IMR-90 (cell line): ENCODE measurements at regions not wholly inside any gene's neighbourhood (a gene's known extent, or its start where the extent isn't known, plus 50 kb on each side); places are given as distances from the start of the nearest gene placed in this dataset.
A peak's percentile ranks its signal among the peaks of the same experiment; 100 is the strongest.

ENCODE experiments used
- ATAC-seq: fragments of 200-7000 bp; cut with Tn5 transposase; 2 replicates; pipeline ENCODE4 v1.9.1; 2020; ENCODE audit warnings: low read depth, mild to moderate bottlenecking, moderate library complexity
- BruUV-seq: library from RNA; stranded (reverse); fragments of 400-500 nt; replicated peaks from 2 replicates; lab custom pipeline; 2021; lab: Mats Ljungman, UMichigan
- CTCF ChIA-PET: fragments of 300-600 bp; formaldehyde crosslinking; extraction: SDS; loops from one replicate; lab custom pipeline; 2021; ENCODE audit warnings: antibody characterized with exemption; lab: Yijun Ruan, JAX
- POLR2A ChIA-PET: fragments of 300-600 bp; sonication (Branson Sonifier 250); formaldehyde crosslinking; loops from one replicate; lab custom pipeline; 2022; ENCODE audit warnings: antibody characterized with exemption; ENCODE audit not compliant: unreplicated experiment; lab: Charles Lee
- DNase-seq: peaks from one replicate; pipeline ENCODE4 v3.0.0; 2013
- H2AFZ ChIP-seq: replicated peaks from 2 replicates; pipeline ENCODE3; 2013; ENCODE audit warnings: low read length, mild to moderate bottlenecking; ENCODE audit not compliant: poor library complexity
- H2AK5ac ChIP-seq: 2 replicates; pipeline ENCODE4 v1.6.1; 2013; ENCODE audit warnings: low read depth, low read length, inconsistent platforms
- H2AK9ac ChIP-seq: replicated peaks from 2 replicates; pipeline ENCODE3; 2013; ENCODE audit warnings: mild to moderate bottlenecking, low read depth, low read length, moderate library complexity; ENCODE audit not compliant: poor library complexity
- H2BK120ac ChIP-seq: 2 replicates; pipeline ENCODE4 v1.6.1; 2013; ENCODE audit warnings: low read depth, low read length, inconsistent platforms
- H2BK15ac ChIP-seq: 3 replicates; pipeline ENCODE4 v1.6.1; 2013; ENCODE audit warnings: low read depth, low read length, inconsistent platforms
- H2BK20ac ChIP-seq: 2 replicates; pipeline ENCODE4 v1.6.1; 2013; ENCODE audit warnings: low read depth, mild to moderate bottlenecking, inconsistent platforms, low read length, moderate library complexity
- H2BK5ac ChIP-seq: 2 replicates; pipeline ENCODE4 v1.6.1; 2013; ENCODE audit warnings: mild to moderate bottlenecking, low read depth, low read length, inconsistent platforms; ENCODE audit not compliant: poor library complexity, severe bottlenecking
- H3K14ac ChIP-seq: replicated peaks from 2 replicates; pipeline ENCODE4 v1.6.1; 2013; ENCODE audit warnings: low read depth, low read length, inconsistent platforms
- H3K18ac ChIP-seq: 2 replicates; pipeline ENCODE4 v1.6.1; 2013; ENCODE audit warnings: low read depth, low read length, control low read depth
- H3K23ac ChIP-seq: 2 replicates; pipeline ENCODE4 v1.6.1; 2013; ENCODE audit warnings: low read depth, low read length, inconsistent platforms
- H3K27ac ChIP-seq: 2 replicates; pipeline ENCODE4 v1.5.1; 2013; ENCODE audit warnings: mild to moderate bottlenecking, control low read depth, low read length; ENCODE audit not compliant: insufficient read depth
- H3K27me3 ChIP-seq: 2 replicates; pipeline ENCODE4 v1.6.1; 2013; ENCODE audit warnings: low read length; ENCODE audit not compliant: control insufficient read depth, insufficient read depth
- H3K36me3 ChIP-seq: 2 replicates; pipeline ENCODE4 v1.6.1; 2013; ENCODE audit warnings: low read length, mixed read lengths; ENCODE audit not compliant: control insufficient read depth, insufficient read depth
- H3K4ac ChIP-seq: 2 replicates; pipeline ENCODE4 v1.6.1; 2013; ENCODE audit warnings: low read depth, low read length, inconsistent platforms
- H3K4me1 ChIP-seq: 2 replicates; pipeline ENCODE4 v1.6.1; 2013; ENCODE audit warnings: low read length, mixed read lengths; ENCODE audit not compliant: control insufficient read depth, insufficient read depth
- H3K4me2 ChIP-seq: 2 replicates; pipeline ENCODE4 v1.6.1; 2013; ENCODE audit warnings: low read depth, mild to moderate bottlenecking, control low read depth, low read length, moderate library complexity
- H3K4me3 ChIP-seq: 2 replicates; pipeline ENCODE4 v1.5.1; 2013; ENCODE audit warnings: low read depth, mild to moderate bottlenecking, control low read depth, low read length, moderate library complexity; ENCODE audit not compliant: insufficient read depth
- H3K56ac ChIP-seq: 2 replicates; pipeline ENCODE4 v1.6.1; 2013; ENCODE audit warnings: low read length, inconsistent platforms; ENCODE audit not compliant: insufficient read depth; ENCODE audit errors: extremely low read depth
- H3K79me1 ChIP-seq, 2 experiments: 2 replicates each; pipeline ENCODE4 v1.6.1; 2013; ENCODE audit warnings: low read length in 2 of 2, inconsistent platforms in 1 of 2, low read depth in 1 of 2
- H3K9ac ChIP-seq: 2 replicates; pipeline ENCODE4 v1.6.1; 2013; ENCODE audit warnings: low read depth, low read length, control low read depth
- H3K9me1 ChIP-seq: 2 replicates; pipeline ENCODE4 v1.6.1; 2013; ENCODE audit warnings: low read length, inconsistent platforms; ENCODE audit not compliant: insufficient read depth
- H3K9me3 ChIP-seq: 2 replicates; pipeline ENCODE4 v1.6.1; 2013; ENCODE audit warnings: low read length; ENCODE audit not compliant: control insufficient read depth, insufficient read depth
- H4K20me1 ChIP-seq: 2 replicates; pipeline ENCODE4 v1.6.1; 2013; ENCODE audit warnings: low read length, inconsistent platforms; ENCODE audit not compliant: insufficient read depth
- H4K5ac ChIP-seq: 2 replicates; pipeline ENCODE4 v1.6.1; 2013; ENCODE audit warnings: mild to moderate bottlenecking, low read depth, low read length, control low read depth
- H4K8ac ChIP-seq, 2 experiments: 2 replicates each; pipeline ENCODE4 v1.6.1; 2013; ENCODE audit warnings: low read depth in 2 of 2, low read length in 2 of 2, control low read depth in 1 of 2, inconsistent platforms in 1 of 2
- H4K91ac ChIP-seq: 2 replicates; pipeline ENCODE4 v1.6.1; 2013; ENCODE audit warnings: low read depth, low read length, inconsistent platforms; ENCODE audit not compliant: insufficient read depth
- BHLHE40 ChIP-seq: fragments of 150-350 bp; IDR thresholded peaks from 2 replicates; pipeline ENCODE4 v1.6.1; 2016; ENCODE audit warnings: mild to moderate bottlenecking, low read depth, low read length
- CEBPB ChIP-seq: IDR thresholded peaks from 2 replicates; pipeline ENCODE4 v1.6.1; 2012; ENCODE audit warnings: low read depth, low read length, improper control_type of control experiment
- CHD1 ChIP-seq: IDR thresholded peaks from 2 replicates; pipeline ENCODE4 v1.6.1; 2012; ENCODE audit warnings: low read depth, low read length, improper control_type of control experiment
- FOS ChIP-seq: fragments of 150-350 bp; IDR thresholded peaks from 2 replicates; pipeline ENCODE4 v1.6.1; 2016; ENCODE audit warnings: low read depth, low read length
- MAFK ChIP-seq: IDR thresholded peaks from 2 replicates; pipeline ENCODE4 v1.6.1; 2012; ENCODE audit warnings: low read depth, low read length, improper control_type of control experiment
- MAZ ChIP-seq: IDR thresholded peaks from 2 replicates; pipeline ENCODE4 v1.6.1; 2012; ENCODE audit warnings: low read depth, mild to moderate bottlenecking, low read length, improper control_type of control experiment, moderate library complexity, borderline replicate concordance
- RAD21 ChIP-seq: IDR thresholded peaks from 2 replicates; pipeline ENCODE4 v1.6.1; 2012; ENCODE audit warnings: low read length, improper control_type of control experiment
- RCOR1 ChIP-seq: IDR thresholded peaks from 2 replicates; pipeline ENCODE4 v1.6.1; 2012; ENCODE audit warnings: mild to moderate bottlenecking, low read length, improper control_type of control experiment; ENCODE audit not compliant: insufficient replicate concordance
- WGBS, 2 experiments: methylation state at CpG; one replicate each; pipeline versions ENCODE4 v1.1.5 to v1.1.7; 2013; ENCODE audit warnings: missing lambda C conversion rate in 2 of 2; ENCODE audit not compliant: insufficient read length in 1 of 2; ENCODE audit errors: extremely low coverage in 2 of 2; 5-methylcytosine and 5-hydroxymethylcytosine counted together
- dilution Hi-C: fragments of 300-500 bp; cut with HindIII; formaldehyde crosslinking; loops from one replicate; pipeline ENCODE4 v1.14.3; 2018; ENCODE audit warnings: low sequenced_read_pairs; ENCODE audit not compliant: unreplicated experiment
- in situ Hi-C: fragments of 300-500 bp; cut with MboI; formaldehyde crosslinking; loops from 3 replicates; pipeline ENCODE4 v1.14.3; 2019; ENCODE audit warnings: low sequenced_read_pairs, inconsistent platforms, mixed read lengths
- intact Hi-C: fragments of 100-400 bp; cut with micrococcal nuclease; formaldehyde crosslinking; loops from 2 replicates; pipeline ENCODE4 v1.10.0; 2022
- TF ChIP-seq, protein P1 (sequence below): fragments of 150-350 bp; IDR thresholded peaks from 2 replicates; pipeline ENCODE4 v1.6.1; 2017; ENCODE audit warnings: mild to moderate bottlenecking, antibody characterized with exemption, low read length, low read depth

DNA sequence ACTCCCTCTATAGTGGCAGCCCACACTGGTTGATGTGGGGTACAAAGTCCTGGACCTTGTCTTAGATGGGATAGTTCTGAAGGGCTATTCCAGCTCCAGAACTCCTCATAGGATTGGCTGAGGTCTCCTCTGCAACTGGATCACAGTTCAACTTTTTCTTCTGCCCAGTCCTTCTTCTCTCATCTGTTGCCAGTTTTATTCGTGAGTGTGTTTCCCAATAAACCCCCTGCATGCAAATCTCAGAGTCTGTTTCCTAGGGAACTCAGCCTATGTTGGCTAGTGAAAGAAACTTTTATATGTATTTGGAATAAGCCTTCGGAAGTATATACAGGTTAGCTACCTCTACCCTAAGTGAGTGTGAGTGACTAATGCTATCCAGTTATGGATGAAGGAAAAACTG is 823.4 kb downstream of the SLC4A3 start:
- Histone ChIP-seq H3K9me1 (peaks cover under 1% of the 10 kb centered on the region; the same call in 1 of the 2 replicates), H3K23ac (no peak overlapping the region), H3K14ac (no peak overlapping the region), H2BK15ac (no peak overlapping the region), H3K9me3 (no peaks in the 10 kb centered on the region), H3K18ac (no peak overlapping the region), H2AK5ac (no peak overlapping the region), H3K36me3 (no peaks in the 10 kb centered on the region), H3K4me3 (no peak overlapping the region), H4K91ac (no peak overlapping the region), H2AK9ac (peak overlapping the region; percentile 30), H3K4me1 (no peaks in the 10 kb centered on the region), H3K27me3 (no peaks in the 10 kb centered on the region), H3K79me1 (no peaks in the 10 kb centered on the region), H2AFZ (no peak overlapping the region), H3K56ac (no peak overlapping the region), H3K27ac (no peak overlapping the region), H2BK20ac (no peak overlapping the region), H3K4ac (no peak overlapping the region), H3K9ac (no peak overlapping the region), H4K5ac (no peak overlapping the region), H4K20me1 (no peaks in the 10 kb centered on the region), H2BK120ac (no peak overlapping the region), H4K8ac (no peak overlapping the region), H2BK5ac (no peak overlapping the region), H3K4me2 (no peak overlapping the region)
- ChIA-PET POLR2A (no interaction called here), CTCF (interaction anchor here (0.6 kb wide), 1 partner anchor 10 kb away, joined by 3 read pairs; no protein-coding TSS in a partner anchor)
- no CpG with 5 or more reads among the region's 2 CpGs for WGBS, 2 experiments
- DNase-seq (no peak), ATAC-seq (no peak)
- dilution Hi-C loops, result no loop called here
- in situ Hi-C loops, result no loop called here
- intact Hi-C loops, result no loop called here
- no TSS peak for BruUV-seq
- no peak for TF ChIP-seq FOS
- TF ChIP-seq MAZ, result no peak
- no peak for TF ChIP-seq CHD1
- TF ChIP-seq RAD21, result no peak
- TF ChIP-seq RCOR1, result no peak
- TF ChIP-seq, protein P1, sequence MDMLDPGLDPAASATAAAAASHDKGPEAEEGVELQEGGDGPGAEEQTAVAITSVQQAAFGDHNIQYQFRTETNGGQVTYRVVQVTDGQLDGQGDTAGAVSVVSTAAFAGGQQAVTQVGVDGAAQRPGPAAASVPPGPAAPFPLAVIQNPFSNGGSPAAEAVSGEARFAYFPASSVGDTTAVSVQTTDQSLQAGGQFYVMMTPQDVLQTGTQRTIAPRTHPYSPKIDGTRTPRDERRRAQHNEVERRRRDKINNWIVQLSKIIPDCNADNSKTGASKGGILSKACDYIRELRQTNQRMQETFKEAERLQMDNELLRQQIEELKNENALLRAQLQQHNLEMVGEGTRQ, result no peak
- no peak for TF ChIP-seq CEBPB
- no peak for TF ChIP-seq MAFK
- TF ChIP-seq BHLHE40, result no peak
